SK-N-SH treated with all-trans-retinoic acid at 6 μM for 48 hours (cell line): ENCODE measurements at regions not wholly inside any gene's neighbourhood (a gene's known extent, or its start where the extent isn't known, plus 50 kb on each side); places are given as distances from the start of the nearest gene placed in this dataset.

Experiments
- ATAC-seq: fragments of 200-7000 bp; cut with Tn5 transposase; 3 replicates; pipeline ENCODE4 v1.9.1; 2020; ENCODE audit warnings: mild to moderate bottlenecking, moderate library complexity
- ARNTL ChIP-seq: fragments of 450-650 bp; formaldehyde crosslinking; IDR thresholded peaks from 2 replicates; pipeline ENCODE4 v1.5.0; 2020; ENCODE audit warnings: low read depth, mild to moderate bottlenecking, moderate library complexity, borderline replicate concordance
- BACH2 ChIP-seq: fragments of 250-450 bp; sonication (Bioruptor Pico); IDR thresholded peaks from 2 replicates; pipeline ENCODE4 v1.9.0; 2021; ENCODE audit warnings: mild to moderate bottlenecking, borderline replicate concordance
- CSDC2 ChIP-seq: fragments of 250-450 bp; sonication (Bioruptor Pico); IDR thresholded peaks from 2 replicates; pipeline ENCODE4 v1.5.0; 2020; ENCODE audit warnings: mild to moderate bottlenecking, moderate library complexity
- ESRRG ChIP-seq: fragments of 250-450 bp; sonication (Bioruptor Pico); IDR thresholded peaks from 2 replicates; pipeline ENCODE4 v1.6.1; 2021; ENCODE audit warnings: mild to moderate bottlenecking
- GLIS3 ChIP-seq: fragments of 250-450 bp; sonication (Bioruptor Pico); IDR thresholded peaks from 2 replicates; pipeline ENCODE4 v1.5.0; 2020; ENCODE audit warnings: mild to moderate bottlenecking, moderate library complexity
- OSR1 ChIP-seq: fragments of 250-450 bp; sonication (Bioruptor Pico); IDR thresholded peaks from 2 replicates; pipeline ENCODE4 v1.8.0; 2022; ENCODE audit warnings: moderate library complexity, mild to moderate bottlenecking, inconsistent platforms
- PPARA ChIP-seq: fragments of 250-450 bp; sonication (Bioruptor Pico); IDR thresholded peaks from 2 replicates; pipeline ENCODE4 v1.5.0; 2020; ENCODE audit warnings: mild to moderate bottlenecking, borderline replicate concordance
- RARB ChIP-seq: fragments of 250-450 bp; sonication (Bioruptor Pico); IDR thresholded peaks from 2 replicates; pipeline ENCODE4 v1.8.0; 2021; ENCODE audit warnings: mild to moderate bottlenecking, moderate library complexity
- SNAI2 ChIP-seq: fragments of 250-450 bp; sonication (Bioruptor Pico); IDR thresholded peaks from 2 replicates; pipeline ENCODE4 v1.5.0; 2020; ENCODE audit warnings: mild to moderate bottlenecking, moderate library complexity
- TCF4 ChIP-seq: fragments of 250-450 bp; sonication (Bioruptor Pico); IDR thresholded peaks from 2 replicates; pipeline ENCODE4 v1.8.0; 2021; ENCODE audit warnings: mild to moderate bottlenecking, moderate library complexity, borderline replicate concordance
- ZC3H10 ChIP-seq: fragments of 250-450 bp; sonication (Bioruptor Pico); IDR thresholded peaks from 2 replicates; pipeline ENCODE4 v1.5.1; 2021; ENCODE audit warnings: mild to moderate bottlenecking, moderate library complexity
- ZFP3 ChIP-seq: fragments of 250-450 bp; sonication (Bioruptor Pico); IDR thresholded peaks from 2 replicates; pipeline ENCODE4 v1.5.0; 2020; ENCODE audit warnings: mild to moderate bottlenecking, moderate library complexity
- ZFP30 ChIP-seq: fragments of 450-650 bp; formaldehyde crosslinking; IDR thresholded peaks from 2 replicates; pipeline ENCODE4 v1.5.0; 2022; ENCODE audit warnings: mild to moderate bottlenecking, moderate library complexity
- ZNF70 ChIP-seq: fragments of 450-650 bp; formaldehyde crosslinking; IDR thresholded peaks from 2 replicates; pipeline ENCODE4 v1.5.0; 2020; ENCODE audit warnings: mild to moderate bottlenecking, moderate library complexity
- ZNF8 ChIP-seq: fragments of 450-650 bp; formaldehyde crosslinking; IDR thresholded peaks from 2 replicates; pipeline ENCODE4 v1.5.0; 2020; ENCODE audit warnings: mild to moderate bottlenecking, moderate library complexity
- TF ChIP-seq, protein P1 (sequence below): fragments of 250-450 bp; sonication (Bioruptor Pico); IDR thresholded peaks from 2 replicates; pipeline ENCODE4 v1.8.0; 2020; ENCODE audit warnings: mild to moderate bottlenecking, moderate library complexity, borderline replicate concordance
- TF ChIP-seq, protein P2 (sequence below): fragments of 250-450 bp; sonication (Bioruptor Pico); IDR thresholded peaks from 2 replicates; pipeline ENCODE4 v1.5.1; 2021; ENCODE audit warnings: mild to moderate bottlenecking, moderate library complexity
- TF ChIP-seq, protein P3 (sequence below): fragments of 250-450 bp; sonication (Bioruptor Pico); IDR thresholded peaks from 2 replicates; pipeline ENCODE4 v1.5.1; 2020; ENCODE audit warnings: low read depth, mild to moderate bottlenecking, moderate library complexity
- TF ChIP-seq, protein P4 (sequence below): fragments of 250-450 bp; sonication (Bioruptor Pico); IDR thresholded peaks from 2 replicates; pipeline ENCODE4 v1.8.0; 2021; ENCODE audit warnings: low read depth, mild to moderate bottlenecking, moderate library complexity, borderline replicate concordance

DNA sequence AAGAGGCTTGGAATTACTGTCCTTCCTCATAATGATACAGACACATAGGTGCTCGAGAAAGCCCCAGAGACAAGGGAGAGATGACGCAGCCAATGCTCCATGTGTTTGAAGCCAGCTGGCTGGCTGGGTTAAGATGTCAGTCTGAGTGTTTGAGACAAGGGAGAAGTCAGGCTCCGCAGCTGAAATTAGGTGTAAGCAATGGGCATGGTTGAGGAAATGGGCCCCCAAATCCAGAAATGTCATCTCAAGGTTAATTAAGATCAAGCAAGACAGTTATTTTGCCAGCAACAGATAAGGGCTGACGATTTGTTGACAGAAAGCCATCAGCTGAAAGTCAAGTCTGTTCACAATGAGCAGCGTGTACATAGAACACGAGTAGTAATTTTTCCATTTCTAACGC, 713.4 kb downstream of the IRX1 start (continued):
- TF ChIP-seq, protein P1, sequence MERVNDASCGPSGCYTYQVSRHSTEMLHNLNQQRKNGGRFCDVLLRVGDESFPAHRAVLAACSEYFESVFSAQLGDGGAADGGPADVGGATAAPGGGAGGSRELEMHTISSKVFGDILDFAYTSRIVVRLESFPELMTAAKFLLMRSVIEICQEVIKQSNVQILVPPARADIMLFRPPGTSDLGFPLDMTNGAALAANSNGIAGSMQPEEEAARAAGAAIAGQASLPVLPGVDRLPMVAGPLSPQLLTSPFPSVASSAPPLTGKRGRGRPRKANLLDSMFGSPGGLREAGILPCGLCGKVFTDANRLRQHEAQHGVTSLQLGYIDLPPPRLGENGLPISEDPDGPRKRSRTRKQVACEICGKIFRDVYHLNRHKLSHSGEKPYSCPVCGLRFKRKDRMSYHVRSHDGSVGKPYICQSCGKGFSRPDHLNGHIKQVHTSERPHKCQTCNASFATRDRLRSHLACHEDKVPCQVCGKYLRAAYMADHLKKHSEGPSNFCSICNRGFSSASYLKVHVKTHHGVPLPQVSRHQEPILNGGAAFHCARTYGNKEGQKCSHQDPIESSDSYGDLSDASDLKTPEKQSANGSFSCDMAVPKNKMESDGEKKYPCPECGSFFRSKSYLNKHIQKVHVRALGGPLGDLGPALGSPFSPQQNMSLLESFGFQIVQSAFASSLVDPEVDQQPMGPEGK, result no peak
- TF ChIP-seq ZNF8 (CRISPR knock-in tag) (no peak), ZC3H10 (CRISPR knock-in tag) (no peak), OSR1 (CRISPR knock-in tag) (no peak), ESRRG (CRISPR knock-in tag) (no peak), ZNF70 (CRISPR knock-in tag) (no peak), SNAI2 (no peak)
- TF ChIP-seq, protein P2, sequence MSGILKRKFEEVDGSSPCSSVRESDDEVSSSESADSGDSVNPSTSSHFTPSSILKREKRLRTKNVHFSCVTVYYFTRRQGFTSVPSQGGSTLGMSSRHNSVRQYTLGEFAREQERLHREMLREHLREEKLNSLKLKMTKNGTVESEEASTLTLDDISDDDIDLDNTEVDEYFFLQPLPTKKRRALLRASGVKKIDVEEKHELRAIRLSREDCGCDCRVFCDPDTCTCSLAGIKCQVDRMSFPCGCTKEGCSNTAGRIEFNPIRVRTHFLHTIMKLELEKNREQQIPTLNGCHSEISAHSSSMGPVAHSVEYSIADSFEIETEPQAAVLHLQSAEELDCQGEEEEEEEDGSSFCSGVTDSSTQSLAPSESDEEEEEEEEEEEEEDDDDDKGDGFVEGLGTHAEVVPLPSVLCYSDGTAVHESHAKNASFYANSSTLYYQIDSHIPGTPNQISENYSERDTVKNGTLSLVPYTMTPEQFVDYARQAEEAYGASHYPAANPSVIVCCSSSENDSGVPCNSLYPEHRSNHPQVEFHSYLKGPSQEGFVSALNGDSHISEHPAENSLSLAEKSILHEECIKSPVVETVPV, result no peak
- TF ChIP-seq, protein P3, sequence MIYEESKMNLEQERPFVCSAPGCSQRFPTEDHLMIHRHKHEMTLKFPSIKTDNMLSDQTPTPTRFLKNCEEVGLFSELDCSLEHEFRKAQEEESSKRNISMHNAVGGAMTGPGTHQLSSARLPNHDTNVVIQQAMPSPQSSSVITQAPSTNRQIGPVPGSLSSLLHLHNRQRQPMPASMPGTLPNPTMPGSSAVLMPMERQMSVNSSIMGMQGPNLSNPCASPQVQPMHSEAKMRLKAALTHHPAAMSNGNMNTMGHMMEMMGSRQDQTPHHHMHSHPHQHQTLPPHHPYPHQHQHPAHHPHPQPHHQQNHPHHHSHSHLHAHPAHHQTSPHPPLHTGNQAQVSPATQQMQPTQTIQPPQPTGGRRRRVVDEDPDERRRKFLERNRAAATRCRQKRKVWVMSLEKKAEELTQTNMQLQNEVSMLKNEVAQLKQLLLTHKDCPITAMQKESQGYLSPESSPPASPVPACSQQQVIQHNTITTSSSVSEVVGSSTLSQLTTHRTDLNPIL (CRISPR knock-in tag), result no peak

DNA sequence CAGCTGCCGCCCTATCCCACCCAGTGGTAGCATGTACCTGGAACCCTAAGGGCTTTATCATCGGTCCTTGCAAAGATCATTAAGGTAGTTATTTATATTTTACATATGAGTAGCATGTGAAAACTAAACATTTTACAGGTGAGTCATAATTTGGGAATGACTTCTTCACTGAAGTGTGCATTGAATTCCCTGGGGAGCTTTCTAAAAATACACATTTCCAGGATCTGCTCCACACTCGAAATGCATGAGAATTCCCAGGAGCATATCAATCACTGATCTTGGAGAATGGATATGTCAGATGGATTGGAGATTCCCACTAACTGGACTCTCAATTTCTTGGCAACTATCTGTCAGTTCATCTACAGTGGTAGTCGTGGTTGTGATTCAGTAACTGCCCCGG, 717.5 kb downstream of the IRX1 start:
- ATAC-seq, result no peak
- TF ChIP-seq, protein P4, sequence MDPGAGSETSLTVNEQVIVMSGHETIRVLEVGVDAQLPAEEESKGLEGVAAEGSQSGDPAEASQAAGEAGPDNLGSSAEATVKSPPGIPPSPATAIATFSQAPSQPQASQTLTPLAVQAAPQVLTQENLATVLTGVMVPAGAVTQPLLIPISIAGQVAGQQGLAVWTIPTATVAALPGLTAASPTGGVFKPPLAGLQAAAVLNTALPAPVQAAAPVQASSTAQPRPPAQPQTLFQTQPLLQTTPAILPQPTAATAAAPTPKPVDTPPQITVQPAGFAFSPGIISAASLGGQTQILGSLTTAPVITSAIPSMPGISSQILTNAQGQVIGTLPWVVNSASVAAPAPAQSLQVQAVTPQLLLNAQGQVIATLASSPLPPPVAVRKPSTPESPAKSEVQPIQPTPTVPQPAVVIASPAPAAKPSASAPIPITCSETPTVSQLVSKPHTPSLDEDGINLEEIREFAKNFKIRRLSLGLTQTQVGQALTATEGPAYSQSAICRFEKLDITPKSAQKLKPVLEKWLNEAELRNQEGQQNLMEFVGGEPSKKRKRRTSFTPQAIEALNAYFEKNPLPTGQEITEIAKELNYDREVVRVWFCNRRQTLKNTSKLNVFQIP (CRISPR knock-in tag), result no peak
- TF ChIP-seq ZFP3, result no peak

DNA sequence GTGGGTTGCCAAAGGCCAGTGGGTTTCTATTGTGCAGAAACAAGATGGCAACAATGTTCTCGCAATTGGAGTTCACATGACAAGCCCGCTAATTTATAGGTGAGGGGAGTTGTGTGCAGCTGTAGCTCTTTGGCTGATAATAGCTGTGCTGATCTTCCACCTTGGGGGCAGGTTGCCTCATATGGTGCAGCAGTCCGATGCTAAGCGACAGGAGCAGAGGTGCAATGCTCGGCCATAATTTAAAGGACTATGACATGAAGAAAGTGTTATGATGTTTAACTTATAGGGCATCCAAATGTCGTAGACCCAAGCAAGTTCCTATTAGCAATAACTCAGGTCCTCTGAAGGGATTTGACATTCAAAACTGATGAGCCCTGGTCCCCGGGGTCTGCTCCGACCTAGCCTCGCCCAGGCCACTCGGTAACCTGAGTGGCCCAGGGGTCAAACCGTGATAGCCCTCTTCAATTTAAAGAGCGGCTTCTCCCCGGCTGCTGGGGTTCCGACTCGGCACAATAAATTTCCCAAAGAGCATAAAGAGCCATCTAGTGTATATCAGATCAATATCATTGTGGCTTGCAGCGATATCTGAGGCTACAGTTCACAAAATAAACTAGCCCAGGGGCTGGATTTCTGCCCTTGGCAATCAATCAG, 724.0 kb downstream of the IRX1 start:
- ATAC-seq, result no peak
- TF ChIP-seq ESRRG (CRISPR knock-in tag), result no peak
- no peak for TF ChIP-seq ZNF70 (CRISPR knock-in tag)
- no peak for TF ChIP-seq ZFP30 (CRISPR knock-in tag)
- TF ChIP-seq ZNF8 (CRISPR knock-in tag), result no peak
- TF ChIP-seq BACH2, result no peak
- no peak for TF ChIP-seq RARB (CRISPR knock-in tag)
- no peak for TF ChIP-seq TCF4 (CRISPR knock-in tag)
- TF ChIP-seq OSR1 (CRISPR knock-in tag), result no peak
- no peak for TF ChIP-seq SNAI2
- TF ChIP-seq, protein P4 (CRISPR knock-in tag), result no peak

DNA sequence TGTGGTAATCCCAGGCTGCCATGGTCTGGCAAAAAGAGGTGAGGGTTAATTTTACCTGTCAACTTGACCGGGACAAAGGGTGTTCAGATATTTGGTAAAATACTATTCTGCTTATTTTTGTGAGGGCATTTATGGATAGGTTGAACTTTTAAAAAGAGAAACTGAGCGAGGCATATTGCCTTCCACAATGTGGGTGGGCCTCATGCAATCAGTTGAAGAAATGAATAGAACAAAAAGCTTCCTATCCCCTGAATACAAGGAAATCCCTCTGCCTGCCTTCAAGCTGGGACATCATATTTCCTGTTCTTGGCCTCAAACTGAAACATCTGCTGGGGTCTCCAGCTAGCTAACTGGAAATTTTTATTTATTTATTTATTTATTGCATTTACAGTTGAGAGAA, 734.7 kb downstream of the IRX1 start:
- TF ChIP-seq ZFP3 (no peak), GLIS3 (CRISPR knock-in tag) (no peak), RARB (CRISPR knock-in tag) (no peak), PPARA (CRISPR knock-in tag) (no peak), ARNTL (CRISPR knock-in tag) (no peak), CSDC2 (CRISPR knock-in tag) (no peak), ZFP30 (CRISPR knock-in tag) (no peak), ZNF70 (CRISPR knock-in tag) (no peak), ZC3H10 (CRISPR knock-in tag) (no peak)
- TF ChIP-seq, protein P3 (CRISPR knock-in tag), result no peak
- TF ChIP-seq, protein P2, result no peak
- no peak for ATAC-seq
